ENCODE measurements at regions not wholly inside any gene's neighbourhood (a gene's known extent, or its start where the extent isn't known, plus 50 kb on each side); places are given as distances from the start of the nearest gene placed in this dataset.

- TF ChIP-seq, protein P1, sequence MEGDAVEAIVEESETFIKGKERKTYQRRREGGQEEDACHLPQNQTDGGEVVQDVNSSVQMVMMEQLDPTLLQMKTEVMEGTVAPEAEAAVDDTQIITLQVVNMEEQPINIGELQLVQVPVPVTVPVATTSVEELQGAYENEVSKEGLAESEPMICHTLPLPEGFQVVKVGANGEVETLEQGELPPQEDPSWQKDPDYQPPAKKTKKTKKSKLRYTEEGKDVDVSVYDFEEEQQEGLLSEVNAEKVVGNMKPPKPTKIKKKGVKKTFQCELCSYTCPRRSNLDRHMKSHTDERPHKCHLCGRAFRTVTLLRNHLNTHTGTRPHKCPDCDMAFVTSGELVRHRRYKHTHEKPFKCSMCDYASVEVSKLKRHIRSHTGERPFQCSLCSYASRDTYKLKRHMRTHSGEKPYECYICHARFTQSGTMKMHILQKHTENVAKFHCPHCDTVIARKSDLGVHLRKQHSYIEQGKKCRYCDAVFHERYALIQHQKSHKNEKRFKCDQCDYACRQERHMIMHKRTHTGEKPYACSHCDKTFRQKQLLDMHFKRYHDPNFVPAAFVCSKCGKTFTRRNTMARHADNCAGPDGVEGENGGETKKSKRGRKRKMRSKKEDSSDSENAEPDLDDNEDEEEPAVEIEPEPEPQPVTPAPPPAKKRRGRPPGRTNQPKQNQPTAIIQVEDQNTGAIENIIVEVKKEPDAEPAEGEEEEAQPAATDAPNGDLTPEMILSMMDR (conservative IDR thresholded peaks at IDR 0.05 in 1 of 2, IDR thresholded peaks at IDR 0.05 in 1 of 2; ENCODE audit: extremely low read depth in 1 of 2, insufficient read depth in 1 of 2, low read depth in 1 of 2, low read length in 2 of 2), result no peak
- no peak for TF ChIP-seq EZH2 (IDR thresholded peaks at IDR 0.05; ENCODE audit: borderline replicate concordance, low read length)
Observed at GRCh38 chr20:12108846-12109245, 191.2 kb downstream of the BTBD3 start.
